AG08396 (cell line): ENCODE measurements at regions not wholly inside any gene's neighbourhood (a gene's known extent, or its start where the extent isn't known, plus 50 kb on each side); places are given as distances from the start of the nearest gene placed in this dataset.
"Not testable (repeated sequence)": the region's sequence is repeated elsewhere in the genome, so short reads cannot be mapped to it uniquely, and the experiment has no call there.

ENCODE experiments used
- DNase-seq: peaks from one replicate; pipeline ENCODE4 v3.0.0; 2012; ENCODE audit warnings: low spot score, mixed read lengths

DNA sequence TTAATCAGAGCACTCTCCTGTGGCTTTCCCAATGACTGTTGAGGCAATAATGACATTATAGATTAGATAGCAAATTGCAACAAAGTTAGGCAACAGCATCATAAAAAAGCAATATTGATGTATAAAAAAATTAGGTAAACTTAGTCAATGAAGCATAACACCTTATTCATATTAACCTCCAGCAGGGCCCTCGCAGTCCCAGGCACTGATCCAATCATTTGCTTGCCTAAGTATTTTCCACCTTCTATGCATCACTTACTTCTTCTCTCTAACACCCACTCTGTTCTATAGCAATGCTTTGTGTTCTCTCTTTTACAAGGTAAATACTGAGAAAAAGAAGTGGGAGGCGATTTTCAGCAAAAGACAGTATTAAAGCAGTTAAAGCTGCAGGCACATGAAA is 833.5 kb upstream of the ADGRL3 start:
- DNase-seq = no peak

DNA sequence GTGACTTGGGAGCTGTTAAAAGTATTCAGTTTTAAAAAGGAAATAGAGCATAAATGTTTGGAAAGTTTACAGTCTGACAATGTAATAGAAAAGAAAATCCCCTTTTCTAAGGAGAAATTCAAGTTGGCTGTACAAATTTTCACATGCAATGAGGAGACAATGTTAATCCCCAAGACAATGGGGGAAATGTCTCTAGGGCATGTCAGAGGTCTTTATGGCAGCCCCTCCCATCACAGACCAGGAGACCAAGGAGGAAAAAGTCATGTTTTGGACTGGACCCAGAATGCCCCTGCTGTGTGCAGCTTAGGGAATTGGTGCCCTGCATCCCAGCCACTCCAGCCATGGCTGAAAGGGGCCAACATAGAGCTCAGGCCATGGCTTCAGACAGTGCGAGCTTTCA is 831.1 kb upstream of the ADGRL3 start:
- no peak for DNase-seq

DNA sequence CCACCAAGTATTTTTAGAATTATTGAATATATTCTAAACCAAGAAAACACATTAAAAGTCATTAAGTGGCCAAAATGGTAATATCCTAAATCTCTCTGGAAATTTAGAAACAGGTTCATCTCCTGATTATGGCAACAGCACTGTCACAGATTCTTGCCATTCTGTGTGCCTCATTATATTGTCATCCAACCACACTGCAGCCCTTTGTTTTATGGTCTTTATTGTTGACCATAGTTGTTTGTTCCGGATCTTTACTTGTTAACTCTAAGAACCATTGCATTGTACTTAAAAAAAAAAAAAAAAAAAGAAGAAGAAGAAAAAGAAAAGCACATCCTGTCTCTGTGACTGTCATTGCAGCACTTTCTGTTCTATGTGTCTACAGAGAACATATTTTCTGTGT is 822.1 kb upstream of the ADGRL3 start:
- DNase-seq = no peak

DNA sequence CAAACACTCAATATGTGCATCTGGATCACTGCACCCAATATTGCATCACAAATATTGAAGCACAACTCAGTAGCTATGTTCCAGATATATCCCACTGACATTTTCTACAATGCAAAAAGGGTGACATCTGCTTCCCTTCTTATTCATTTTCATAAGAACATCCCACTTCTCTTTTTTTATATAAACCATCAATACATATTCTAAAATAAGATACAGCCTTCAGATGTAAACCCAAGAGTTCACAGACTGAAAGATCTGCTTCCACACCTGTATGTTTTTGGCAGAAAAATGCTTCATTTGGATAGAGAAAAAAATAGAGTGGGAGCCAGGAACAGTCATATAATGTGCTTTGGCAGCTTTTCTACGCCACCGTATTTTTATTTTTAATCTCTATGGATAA is 815.6 kb upstream of the ADGRL3 start:
- DNase-seq = no peak

DNA sequence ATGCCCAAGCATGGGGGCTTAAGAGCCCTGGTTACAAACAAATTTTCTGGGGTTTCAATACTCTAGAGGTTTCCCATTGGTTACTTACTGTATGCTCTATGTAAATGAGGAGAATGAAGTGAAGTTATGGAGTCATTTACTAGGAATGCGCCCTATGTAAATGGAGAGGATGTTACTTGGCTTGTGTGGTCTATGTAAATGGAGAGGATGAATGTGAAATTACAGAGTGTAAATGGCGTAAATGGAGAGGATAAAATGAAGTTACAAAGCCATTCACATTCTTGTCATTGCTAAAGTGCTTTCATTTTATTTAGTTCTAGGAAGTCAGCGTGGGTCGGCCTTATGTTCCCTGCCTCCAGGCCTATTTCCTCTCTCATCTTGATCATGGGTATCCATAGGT is 810.5 kb upstream of the ADGRL3 start:
- no peak for DNase-seq

DNA sequence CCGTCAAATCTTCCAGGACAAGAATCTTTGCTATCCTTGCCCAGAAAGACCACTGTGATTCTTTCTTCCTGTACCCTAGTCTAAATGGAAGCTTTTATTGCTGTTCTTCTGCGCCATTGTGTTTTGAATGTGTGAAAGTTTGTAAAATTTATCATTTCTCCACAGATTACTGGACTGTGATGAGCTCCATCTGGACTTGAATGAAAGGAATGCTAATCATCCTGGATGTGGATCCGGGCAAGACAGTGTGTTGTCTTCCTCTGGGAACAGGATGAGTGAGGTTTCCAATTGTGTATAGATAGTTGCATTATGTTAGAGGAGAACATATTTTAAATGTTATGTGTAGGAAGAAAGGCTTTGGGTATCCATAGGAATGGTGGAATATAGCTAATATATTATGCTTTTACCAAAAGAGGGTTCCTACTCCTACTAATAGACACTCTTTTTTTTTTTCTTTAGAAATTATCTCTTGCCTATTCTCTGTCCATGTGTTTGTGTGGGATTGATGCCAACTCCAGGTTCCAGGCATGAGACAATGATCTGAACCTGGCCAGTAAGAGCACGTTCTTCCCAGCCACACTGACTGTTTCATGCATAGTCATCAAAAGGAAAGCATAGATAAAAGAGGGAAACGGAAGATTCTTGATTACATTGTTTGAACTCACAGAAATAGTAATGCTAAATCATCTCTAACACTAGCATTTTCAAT is 803.6 kb upstream of the ADGRL3 start:
- DNase-seq = no peak

DNA sequence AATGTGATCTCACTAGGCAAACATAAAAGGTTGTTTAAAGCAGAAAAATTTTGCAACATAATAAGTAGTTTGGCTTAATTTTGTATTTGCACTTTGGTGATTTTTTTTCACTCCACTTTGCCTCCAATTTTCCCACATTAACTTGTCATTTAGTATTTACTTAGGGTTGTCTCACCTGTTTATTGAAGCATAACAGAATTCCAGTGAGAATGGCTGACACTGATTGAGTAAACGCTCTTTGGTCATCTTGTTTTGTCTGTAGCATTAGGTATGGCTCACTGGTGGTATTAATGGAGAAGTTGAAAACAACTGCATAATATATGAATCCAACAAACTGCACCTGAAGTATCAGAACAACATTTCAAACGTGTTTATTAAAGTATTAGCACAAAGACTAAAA is 799.5 kb upstream of the ADGRL3 start:
- DNase-seq = no peak

DNA sequence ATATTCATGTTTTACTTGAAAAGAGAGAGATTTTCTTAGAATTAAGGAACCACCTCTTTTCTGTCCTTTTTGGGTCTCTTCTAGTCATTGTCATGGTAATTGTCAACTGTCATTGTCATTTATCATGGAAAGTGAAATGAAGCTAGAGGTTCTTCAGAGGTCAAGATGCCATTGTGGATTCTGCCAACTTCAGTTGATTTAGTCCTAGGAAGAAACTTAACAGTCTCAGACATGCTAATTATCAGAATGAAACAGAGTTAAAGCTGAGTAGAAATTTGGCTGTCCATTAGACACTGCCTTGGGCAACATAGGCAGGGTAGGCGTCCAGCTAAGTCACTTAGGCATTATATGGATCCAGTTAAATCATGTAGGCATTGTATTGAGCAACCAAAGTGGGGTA is 796.1 kb upstream of the ADGRL3 start:
- DNase-seq = no peak

DNA sequence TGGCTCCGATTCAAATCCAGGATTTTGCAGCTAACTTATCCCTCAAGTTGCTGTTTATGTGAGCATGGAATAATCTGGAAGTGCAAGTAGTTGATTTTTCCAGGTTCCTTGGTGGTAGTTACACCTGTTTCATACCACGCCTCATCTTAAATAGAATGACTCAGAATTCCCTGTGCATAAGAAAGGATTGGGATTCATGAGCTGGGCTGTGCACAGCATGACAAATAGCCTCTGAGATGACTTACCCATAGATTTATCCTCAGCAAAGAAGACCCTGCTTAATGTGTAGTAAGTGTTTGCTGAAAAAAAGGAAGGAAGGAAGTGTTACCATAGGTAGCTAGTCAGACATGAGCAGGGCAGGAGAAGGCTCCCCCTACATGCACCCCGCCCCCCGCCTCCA is 777.7 kb upstream of the ADGRL3 start:
- no peak for DNase-seq

DNA sequence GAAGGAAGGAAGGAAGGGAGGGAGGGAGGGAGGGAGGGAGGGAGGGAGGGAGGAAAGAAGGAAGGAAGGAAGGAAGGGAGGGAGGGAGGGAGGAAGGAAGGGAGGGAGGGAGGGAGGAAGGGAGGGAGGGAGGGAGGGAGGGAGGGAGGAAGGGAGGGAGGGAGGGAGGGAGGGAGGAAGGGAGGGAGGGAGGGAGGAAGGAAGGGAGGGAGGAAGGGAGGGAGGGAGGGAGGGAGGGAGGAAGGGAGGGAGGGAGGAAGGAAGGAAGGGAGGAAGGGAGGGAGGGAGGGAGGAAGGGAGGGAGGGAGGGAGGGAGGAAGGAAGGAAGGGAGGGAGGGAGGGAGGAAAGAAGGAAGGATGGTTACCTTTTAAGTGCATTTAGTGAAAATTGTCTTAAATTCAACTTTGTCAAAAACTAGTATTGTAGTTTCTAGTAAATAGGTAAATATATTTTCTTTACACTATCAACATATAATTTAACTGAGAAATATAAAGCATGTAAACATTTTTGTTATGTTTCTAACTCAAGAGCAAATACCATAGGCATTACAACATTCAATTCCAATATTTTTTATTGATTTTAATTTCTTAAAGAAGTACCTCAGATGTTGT is 776.4 kb upstream of the ADGRL3 start:
- DNase-seq = not testable (repeated sequence)

DNA sequence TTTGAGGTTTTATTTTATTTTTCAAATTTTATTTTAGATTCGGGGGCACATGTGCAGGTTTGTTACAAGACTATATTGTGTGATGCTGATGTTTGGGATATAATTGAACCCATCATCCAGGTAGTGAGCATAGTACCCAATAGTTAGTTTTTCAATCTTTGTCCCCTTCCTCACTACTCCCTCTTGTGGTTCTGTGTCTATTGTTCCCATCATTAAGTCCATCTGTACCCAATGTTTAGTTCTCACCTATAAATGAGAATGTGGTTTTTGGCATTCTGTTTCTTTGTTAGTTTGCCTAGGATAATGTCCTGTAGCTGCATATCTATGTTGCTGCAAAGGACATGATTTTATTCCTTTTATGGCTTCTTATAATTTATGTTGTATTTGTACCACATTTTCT is 767.2 kb upstream of the ADGRL3 start:
- no peak for DNase-seq

DNA sequence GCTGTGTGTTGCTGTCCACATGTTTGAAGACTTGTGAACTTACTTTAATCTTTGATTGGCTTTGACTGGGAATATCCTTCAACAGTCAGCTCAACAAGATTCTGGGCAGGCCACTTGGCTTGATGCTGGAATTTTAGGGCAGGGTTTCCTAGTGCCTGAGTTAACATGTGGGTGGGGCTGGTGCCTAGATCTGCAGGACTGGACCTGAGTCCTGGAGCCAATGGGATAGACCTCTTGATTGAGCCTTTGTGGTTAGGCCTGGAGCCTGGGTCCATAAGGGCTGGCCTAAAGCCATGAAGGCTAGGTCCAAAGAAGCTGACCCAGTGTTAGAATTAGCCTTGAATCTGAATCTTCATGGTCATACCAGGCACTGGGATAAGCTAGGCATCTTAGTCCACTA is 757.1 kb upstream of the ADGRL3 start:
- DNase-seq = no peak

DNA sequence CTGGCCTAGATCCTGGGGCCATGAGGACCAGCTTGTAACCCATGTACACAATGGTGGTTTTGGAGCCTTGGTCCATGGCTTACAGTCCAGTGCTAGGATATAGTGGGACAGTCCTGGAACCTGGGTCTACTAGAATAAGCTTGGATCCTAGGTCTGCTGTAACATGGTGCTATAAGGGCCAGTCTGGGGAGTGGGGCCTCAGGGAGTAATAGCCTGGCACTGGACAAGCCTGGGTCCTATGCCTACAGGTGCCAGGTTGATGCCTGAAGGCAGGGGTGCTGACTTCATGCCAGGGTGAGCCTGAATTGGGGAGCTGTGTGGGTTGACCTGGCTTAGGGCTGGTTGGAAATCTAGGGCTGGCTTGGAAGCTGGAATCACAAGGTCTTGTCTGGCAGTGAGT is 756.3 kb upstream of the ADGRL3 start:
- no peak for DNase-seq

DNA sequence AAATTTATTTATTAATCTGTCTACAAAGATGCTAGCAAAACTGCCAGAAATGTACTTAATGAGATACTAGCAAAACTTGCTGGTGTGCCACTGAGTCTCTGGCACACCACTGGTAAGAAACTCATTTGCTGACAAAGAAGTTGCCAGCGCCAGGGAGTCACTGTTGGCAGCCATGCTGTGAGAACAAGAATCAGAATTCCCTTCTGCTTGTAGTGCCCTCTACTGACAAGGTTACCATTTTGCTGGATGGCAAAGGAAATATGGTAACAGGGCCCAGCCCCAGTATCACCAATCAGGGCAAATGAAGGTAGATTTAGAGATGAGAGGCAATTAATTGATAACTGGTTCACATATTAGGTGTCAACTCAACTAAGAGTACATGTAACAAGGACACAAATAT is 750.1 kb upstream of the ADGRL3 start:
- no peak for DNase-seq

DNA sequence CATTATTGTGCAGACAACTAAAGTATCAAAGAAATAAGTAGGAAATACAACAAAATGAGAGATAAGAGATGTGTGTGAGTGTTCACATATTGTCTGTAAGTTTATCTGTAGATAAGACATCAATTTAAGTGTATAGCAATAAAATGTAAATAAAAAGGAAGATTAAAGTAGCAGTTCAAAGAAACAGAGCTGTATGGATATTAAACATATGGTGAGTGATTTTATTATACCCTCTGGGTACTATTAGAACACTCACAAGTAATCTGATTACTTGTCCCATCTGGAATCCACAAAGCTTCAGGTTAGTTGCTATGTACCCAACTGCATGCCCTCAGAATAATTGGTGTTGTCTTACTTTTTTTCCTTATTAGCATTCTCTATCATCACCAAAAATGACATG is 747.9 kb upstream of the ADGRL3 start:
- no peak for DNase-seq

DNA sequence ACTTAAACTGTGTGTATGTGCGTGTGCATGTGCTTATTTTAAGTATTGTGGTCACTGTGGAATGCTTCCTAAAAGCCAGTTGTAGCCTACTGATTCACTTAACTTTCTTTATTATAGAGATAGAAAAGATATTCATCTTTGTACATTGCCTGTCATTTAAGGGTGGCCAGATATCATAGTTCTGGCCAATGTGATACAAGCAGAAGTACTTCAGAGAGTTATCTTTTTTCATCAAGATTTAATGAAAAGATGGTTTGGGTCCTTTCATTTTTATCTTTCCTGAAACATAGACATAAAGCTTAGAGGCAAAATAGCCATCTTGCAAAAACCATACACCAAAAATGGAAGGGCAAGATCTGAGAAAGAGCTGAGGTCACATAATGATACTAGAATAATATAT is 744.7 kb upstream of the ADGRL3 start:
- no peak for DNase-seq

DNA sequence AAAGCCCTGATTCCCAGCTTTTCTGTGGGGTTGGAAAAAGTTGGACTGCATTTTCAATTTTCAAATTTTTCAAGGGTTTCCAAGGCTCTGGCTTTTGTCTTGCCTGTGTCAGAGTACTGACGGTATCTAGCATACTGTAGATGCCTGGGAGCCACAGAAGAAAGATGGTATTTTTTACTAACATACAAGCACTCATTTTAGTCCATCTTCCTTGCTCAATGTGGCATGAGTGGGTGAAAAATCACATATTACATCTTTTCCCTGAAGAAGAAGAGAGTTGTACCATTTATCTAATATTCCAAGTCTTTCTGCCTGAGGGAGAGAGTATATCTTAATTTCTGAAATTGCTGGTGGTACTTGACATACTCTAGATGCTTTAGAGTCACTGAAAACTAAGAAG is 738.6 kb upstream of the ADGRL3 start:
- DNase-seq = no peak

DNA sequence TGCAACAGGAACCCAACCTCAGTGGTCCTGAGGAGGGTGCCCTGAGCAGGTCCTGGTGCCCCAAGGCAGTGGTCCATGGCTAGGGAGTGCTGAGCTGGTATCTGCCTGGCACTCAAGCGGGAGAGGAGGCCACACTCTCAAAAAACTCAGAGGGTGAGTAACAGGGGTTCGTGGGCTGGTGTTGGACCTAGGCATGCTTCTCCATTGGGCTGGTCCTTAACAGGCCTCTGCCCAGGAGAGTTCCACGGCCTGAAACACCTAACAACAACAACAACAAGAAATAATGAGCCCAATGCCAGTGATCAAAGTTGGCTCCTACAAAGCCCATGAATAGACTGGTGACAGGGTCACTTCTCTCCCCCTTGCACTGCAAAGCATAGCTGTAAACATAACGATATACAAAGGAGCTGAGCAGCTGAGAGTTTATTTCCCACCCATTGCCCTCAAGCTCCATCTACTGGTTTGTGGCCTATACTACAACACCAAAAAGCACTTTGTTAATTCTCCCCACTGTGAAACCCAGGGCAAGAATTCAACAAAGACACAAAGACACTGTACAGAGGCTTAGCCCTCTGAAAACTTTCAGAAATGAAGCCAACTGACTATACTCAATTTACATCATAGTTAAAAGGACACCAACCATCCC is 736.1 kb upstream of the ADGRL3 start:
- no peak for DNase-seq

DNA sequence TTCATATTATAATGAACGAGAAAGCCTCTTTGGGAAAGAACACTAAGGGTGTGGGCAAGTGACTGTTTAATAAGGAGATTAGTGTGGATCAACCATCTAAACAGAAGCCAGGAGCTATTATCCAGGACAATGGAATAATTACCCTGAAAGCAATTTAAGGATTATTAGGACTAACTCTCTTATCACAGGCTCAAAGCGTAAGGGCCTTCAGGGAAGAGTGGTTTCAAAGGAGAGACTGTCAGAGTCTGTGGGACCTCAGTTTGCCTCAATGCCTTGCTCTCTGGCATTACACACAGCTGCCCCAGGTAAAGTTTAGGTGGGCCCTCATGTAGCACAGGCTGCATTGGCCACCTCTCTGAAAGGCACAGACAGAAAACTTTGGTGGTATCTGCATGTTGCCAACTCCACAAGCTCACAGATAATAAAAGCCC is 717.2 kb upstream of the ADGRL3 start:
- no peak for DNase-seq

DNA sequence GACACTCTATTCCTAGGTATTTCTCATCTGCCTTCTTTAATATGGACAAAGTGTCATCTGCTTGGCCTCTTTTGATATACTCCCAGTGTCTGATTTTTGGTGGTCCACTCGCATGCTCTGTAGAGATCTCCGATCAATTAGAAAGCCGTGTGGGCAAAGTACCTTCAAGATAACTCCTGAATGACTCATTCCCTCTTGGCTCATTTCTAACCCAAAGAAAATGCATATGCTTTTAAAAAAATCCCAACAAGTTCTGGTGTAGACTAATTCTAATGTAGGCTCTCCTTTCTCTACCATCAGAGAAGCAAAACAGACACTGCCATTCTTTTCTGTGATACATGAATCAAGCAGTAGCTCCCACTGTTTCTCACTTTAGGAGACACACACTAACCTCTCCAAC is 714.9 kb upstream of the ADGRL3 start:
- no peak for DNase-seq

DNA sequence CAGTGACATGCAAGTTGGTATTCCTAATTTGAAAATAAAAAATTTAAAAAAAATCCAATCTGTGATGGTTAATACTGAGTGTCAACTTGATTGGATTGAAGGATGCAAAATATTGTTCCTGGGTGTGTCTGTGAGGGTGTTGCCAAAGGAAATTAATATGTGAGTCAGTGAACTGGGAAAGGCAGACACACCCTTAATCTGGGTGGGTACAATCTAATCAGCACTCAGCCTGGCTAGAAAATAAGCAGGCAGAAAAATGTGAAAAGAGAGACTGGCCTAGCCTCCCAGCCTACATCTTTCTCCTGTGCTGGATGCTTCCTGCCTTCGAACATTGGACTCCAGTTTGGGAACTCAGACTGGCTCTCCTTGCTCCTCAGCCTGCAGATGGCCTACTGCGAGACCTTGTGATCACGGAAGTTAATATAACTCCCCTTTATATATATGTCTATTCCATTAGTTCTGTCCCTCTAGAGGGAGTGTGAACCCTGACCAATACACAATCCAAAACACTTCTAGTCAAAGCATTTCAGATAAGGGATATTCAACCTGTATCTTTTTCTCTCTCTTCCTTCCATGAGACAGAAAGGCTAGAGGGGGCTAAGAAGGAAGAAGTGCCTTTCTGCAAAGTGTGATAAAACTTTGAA is 712.9 kb upstream of the ADGRL3 start:
- DNase-seq = not testable (repeated sequence)

DNA sequence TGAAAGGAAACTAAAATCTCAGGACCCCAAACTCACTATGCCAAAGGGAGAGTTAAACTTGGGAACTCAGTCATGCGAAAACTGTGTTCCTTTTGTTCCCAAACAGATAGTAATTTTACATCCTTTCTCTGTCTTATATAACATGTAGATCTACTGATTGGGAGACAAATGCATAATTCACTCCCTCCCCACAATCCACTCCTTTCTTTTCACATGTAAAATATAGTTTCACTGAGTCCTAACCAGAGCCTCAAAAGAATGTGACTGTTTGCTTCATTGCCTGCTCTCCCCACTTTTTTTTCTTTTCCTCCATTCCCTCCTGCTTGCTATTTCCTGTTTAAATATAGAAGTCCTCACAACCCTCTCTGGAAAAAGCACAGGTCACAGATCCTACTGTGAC is 699.3 kb upstream of the ADGRL3 start:
- no peak for DNase-seq

DNA sequence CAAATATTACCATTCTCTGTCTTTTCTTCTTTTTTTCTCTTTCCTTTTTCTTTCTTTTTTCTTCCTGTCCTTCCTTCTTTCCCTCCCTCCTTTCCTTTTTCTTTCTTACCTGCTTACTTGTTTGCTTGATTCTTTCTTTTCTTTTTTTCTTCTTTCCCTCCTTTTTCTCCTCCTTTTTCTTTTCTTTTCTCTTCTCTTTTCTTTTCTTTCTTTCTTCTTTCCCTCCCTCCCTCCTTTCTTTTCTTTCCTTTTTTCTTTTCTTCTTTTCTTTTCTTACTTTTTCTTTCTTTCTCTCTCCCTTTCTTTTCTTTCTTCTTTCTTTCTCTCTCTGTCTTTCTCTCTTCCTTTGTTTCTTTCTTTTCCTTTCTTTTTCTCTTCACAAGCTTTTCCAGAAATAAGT is 697.4 kb upstream of the ADGRL3 start:
- DNase-seq = no peak
